ENCODE measurements at regions not wholly inside any gene's neighbourhood (a gene's known extent, or its start where the extent isn't known, plus 50 kb on each side); places are given as distances from the start of the nearest gene placed in this dataset.
"Not testable (repeated sequence)": the region's sequence is repeated elsewhere in the genome, so short reads cannot be mapped to it uniquely, and the experiment has no call there.

DNA sequence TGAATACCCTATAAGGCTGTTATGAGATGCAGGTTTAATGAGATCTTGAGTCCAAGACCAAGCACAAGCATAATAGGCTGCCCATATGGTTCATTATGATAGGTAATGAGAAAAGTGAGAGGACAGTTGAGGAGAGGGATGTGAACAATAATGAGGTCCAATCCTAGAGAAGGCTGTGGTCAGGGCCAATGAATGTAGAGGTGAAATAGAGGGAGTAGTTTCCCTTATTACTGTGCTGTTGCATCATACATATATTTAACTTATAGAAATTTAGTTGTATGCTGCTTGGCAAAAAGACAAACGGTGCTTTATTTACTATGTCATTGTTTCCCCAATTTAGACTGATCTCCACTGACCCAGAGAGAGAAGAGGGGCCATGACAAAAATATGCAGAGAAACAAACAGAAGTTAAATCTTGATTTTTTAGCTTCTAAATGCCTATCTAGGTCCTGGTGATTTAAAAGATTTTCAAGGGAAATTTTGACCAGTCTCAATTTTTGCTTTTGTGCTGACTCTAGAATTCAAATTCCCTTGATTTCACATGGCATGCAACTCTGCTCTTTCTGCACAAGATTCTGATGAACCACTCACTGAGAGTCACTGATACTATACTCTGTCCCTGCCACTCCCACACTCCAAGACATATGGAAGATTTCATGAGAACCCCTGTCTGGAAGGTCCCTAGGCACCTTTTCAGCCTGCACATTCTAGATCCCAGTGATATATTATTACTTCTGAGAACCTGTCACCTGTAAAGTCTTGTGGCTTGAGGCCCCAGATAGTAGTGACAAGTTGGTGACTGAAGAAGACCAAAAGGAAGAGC lies 159.7 kb downstream of the VSIG4 start:
- DNase-seq = no peak

DNA sequence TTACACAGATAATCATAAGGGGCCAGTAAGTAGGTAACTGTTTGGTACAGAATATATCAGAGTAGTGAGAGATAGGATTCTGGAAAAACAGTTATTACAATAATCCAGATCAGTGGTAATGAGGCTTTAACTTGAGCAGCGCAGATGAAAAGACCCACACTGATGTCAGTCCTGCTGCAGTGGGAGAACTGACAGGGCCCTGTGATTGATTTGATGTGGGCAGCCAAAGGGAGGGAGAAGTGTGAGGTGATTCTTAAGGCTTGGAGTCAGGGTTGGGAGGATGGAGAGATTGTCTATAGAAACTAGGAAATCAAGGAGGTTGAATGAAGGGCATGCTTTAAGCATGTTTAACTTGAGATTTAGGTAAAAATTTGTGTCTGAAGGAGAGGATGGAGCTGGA lies 161.4 kb downstream of the VSIG4 start:
- DNase-seq = no peak

DNA sequence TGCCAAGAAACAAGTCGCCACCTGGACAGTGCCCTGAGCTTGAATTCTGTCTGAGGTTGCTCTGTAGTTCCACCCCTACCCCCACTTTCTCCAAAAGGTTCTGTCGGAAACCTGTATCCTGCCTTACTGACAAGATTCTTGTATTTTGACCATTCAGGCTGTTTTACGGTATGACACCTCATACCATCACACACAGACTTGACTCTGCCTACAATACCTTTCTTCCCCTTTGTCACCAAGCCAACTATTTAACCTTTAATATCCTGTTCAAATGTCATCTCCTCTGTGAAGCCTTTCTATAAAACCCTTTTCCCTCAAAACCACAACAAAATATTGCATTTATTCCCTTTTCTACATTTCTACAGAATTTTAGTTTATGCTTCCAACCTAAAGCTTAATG lies 161.9 kb downstream of the VSIG4 start:
- no peak for DNase-seq

DNA sequence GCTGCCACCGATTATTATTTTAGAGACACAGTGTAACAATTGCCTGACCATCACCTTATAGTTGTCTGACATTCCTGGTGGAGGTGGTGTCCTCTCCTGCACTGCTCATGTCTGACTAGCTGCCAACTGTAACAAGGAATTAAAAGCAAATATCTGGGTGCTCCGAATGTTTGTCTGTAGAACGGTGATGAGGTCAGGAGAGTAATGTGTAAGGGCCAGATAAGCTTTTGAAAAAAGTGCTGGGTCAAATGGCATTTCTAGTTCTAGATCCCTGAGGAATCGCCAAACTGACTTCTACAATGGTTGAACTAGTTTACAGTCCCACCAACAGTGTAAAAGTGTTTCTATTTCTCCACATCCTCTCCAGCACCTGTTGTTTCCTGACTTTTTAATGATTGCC lies 164.3 kb downstream of the VSIG4 start:
- not testable (repeated sequence) for DNase-seq

DNA sequence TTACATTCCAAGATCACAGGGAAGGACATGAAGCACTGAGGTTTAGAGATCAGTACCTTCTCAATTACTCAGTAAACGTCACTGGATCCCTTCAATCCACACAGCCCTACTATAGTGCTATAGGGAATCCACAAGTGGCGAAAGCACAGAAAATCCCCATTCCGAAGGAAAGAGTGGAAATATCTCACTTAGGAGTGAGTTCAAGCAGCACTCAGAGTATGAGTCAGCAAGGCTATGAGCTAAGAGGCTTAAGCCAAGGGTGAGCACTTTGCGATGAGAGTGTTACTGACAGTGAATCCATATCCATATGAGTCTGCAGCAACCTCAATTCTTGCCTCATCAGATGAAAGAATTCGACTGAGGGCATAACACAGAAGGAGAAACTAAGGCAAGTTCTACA lies 165.1 kb downstream of the VSIG4 start:
- DNase-seq = peak; percentile 23 to 53

DNA sequence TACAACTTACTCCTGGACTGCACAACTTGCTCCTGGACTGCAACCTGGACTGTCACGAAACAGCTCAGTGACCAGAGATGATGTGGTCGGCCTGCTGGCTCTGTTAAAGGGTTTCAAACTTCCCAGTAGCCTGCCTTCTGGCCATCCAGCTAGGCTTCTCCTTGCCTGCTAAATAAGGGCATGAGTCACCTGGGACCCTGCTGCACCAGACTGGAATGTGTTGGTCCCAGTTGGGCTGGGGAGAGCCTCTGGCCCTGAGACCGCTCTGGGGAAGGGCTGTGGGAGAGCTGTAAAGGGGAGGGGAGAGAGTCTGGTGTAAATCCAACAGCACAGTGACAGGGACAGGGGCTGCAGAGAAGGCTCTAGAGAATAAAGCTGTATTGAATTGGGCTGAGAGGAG lies 165.8 kb downstream of the VSIG4 start:
- no peak for DNase-seq

DNA sequence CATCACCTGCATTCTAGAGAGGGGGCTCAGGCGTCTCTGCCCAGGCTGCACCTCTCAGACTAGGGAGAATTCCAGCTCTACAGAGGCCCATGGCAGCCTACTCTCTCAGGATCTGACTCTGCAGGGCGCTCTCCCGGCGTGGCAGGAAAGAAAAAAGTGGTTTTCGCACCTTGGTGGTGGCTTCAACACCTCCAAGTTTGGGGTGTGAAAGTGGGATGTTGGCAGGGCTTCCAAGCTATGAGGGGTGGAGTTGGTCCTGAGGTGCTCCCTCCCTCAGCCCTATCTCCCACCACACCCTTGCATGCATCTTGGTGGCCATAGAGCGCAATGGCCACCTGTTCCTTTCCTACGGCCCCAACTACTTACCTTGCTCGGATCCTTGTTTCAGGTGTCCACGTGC lies 166.5 kb downstream of the VSIG4 start:
- no peak for DNase-seq

DNA sequence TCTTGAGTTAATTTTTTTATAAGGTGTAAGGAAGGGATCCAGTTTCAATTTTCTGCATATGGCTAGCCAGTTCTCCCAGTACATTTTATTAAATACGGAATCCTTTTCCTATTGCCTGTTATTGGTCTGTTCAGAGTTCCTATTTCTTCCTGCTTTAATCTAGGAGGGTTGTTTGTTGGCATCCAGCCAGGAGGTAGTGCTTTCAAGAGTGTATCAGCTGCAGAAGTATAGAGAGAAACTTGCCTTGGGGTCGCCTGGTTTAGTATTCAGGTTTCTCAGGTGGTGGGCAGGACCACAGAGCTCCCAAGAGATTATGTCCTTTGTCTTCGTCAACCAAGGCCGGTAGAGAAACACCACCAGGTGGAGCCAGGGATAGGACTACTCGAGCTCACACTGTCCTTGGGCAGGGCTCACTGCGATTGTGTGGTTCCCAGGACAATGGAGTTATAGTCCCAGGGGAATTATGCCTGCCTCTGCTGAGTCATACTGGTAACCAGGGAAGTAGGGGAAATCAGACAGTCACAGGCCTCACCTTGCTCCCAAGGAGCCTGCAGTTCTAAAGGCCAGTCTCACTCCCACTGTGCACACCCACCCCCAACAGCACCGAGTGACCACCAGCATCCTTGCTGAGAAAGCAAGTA lies 168.1 kb downstream of the VSIG4 start:
- DNase-seq = peak; percentile 3 to 5

DNA sequence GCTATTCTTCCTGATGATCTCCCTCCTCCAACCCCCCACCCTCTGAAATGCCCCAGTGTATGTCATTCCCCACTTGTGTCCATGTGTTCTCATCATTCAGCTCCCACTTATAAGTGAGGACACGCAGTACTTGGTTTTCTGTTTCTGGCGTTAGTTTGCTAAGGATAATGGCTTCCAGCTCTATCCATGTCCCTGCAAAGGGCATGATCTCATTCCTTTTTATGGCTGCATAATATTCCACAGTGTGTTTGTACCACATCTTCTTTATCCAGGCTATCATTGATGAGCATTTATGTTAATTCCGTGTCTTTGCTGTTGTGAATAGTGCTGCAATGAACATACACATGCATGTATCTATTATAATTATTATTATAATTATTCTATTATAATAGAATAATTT lies 169.3 kb downstream of the VSIG4 start:
- not testable (repeated sequence) for DNase-seq

DNA sequence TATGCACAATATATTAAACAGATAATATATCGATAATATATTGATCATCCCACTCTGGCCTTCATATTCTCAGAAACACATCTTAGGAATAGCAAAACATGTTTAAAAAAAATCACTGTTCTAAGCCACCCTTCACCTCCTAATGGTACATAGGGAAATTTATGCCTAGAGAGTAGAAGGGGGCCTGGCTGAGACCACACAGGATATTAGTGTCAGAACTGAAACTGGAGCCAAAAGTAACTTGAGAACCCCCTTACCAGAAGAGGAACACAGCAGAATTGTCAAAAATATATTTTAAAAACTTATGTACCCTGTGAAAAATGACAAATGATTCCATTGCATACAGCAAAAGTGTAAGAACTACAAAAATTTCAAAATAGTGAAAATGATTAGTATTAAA lies 173.1 kb downstream of the VSIG4 start:
- no peak for DNase-seq

DNA sequence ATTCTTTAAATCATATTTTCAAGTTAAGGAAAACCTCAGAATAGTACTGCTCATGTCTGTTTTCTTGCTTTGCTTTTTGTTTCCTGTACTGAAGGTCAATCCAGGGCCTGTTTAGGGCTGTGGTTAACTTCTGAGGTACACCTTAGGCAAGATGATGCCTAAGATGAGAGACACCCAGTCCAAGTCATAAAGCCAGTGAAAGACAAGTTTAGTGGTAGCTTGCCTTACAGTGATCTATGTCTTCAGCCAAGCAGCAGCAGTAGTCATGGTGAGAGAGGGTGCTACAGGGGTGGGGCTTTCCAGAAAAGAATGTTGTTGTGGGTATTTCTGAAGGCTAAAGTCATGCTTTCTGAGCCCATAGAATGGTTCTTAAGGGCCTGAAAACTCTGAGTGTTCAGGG lies 173.7 kb downstream of the VSIG4 start:
- no peak for DNase-seq

DNA sequence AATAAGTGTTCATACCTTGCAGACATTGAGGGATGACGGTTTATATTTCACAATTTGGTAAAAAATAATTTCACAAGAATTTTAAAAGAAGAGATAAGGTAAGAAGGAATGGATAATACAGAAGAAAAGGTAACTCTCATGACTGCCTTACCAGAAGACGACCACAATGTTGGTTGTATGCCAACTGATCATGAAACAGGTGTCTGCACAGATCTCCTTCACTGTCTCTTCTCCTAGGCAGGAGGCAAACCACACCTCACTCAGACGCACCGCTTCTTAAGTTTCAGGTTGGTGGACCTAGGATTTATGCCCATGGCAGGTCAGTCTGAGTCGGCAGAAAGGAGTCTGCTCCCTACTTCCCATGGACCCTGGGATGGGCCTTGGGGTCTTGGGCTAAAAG lies 177.2 kb downstream of the VSIG4 start:
- no peak for DNase-seq

DNA sequence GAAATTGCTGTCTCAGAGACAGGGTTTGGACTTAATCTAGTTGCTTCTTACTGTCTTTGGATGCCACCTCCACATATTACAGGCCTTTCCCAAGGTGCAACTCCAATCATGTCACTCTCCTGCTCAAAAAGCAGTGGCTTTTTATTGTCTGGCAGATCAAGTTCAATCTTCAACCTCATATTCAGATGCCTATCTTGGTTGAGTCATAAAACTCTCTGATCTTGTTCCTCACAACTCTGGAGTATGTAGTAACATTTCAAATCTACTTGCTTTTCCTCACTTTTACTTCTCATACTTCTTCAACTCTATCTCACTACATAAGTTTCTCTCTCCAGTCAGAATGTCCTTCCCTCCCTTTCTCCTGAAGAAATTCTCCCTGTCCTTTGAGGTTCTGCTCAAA lies 180.6 kb downstream of the VSIG4 start:
- no peak for DNase-seq

DNA sequence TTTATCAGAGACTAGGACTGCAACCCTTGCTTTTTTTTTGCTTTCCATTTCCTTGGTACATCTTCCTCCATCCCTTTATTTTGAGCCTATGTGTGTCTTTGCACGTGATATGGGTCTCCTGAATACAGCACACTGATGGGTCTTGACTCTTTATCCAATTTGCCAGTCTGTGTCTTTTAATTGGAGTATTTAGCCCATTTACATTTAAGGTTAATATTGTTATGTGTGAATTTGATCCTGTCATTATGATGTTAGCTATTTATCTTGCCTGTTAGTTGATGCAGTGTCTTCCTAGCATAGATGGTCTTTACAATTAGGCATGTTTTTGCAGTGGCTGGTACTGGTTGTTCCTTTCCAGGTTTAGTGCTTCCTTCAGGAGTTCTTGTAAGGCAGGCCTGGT lies 185.4 kb downstream of the VSIG4 start:
- DNase-seq = not testable (repeated sequence)

DNA sequence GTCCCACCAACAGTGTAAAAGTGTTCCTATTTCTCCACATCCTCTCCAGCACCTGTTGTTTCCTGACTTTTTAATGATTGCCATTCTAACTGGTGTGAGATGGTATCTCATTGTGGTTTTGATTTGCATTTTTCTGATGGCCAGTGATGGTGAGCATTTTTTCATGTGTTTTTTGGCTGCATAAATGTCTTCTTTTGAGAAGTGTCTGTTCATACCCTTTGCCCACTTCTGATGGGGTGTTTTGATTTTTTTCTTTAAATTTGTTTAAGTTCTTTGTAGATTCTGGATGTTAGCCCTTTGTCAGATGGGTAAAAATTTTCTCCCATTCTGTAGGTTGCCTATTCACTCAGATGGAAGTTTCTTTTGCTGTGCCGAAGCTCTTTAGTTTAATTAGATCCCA lies 183.9 kb downstream of the MSN start:
- not testable (repeated sequence) for DNase-seq

DNA sequence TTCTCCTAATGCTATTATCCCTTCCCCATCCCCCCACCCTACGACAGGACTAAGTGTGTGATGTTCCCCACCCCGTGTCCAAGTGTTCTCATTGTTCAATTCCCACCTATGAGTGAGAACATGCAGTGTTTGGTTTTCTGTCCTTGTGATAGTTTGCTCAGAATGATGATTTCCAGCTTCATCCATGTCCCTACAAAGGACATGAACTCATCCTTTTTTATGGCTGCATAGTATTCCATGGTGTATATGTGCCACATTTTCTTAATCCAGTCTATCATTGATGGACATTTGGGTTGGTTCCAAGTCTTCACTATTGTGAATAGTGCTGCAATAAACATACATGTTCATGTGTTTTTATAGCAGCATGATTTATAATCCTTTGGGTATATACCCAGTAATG lies 183.4 kb downstream of the MSN start:
- DNase-seq = not testable (repeated sequence)

DNA sequence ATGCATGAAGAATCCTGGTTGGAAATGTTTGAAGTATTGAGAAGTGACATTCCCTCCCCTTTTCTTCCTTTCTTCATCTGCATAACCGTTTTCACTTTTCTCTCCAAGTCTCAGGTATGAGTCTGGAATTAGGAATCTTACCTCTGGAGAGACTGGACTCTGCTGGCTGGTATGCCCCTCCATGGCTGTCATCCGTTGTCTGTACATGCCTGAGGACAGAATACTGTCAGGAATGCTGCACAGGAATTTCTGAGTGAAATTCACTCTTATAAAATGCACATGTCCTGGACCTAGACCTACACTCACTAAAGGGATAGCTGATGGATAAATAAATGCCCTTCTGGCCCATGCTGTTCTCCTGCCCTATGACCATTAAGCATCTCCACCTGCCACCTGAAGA lies 179.5 kb downstream of the MSN start:
- no peak for DNase-seq

DNA sequence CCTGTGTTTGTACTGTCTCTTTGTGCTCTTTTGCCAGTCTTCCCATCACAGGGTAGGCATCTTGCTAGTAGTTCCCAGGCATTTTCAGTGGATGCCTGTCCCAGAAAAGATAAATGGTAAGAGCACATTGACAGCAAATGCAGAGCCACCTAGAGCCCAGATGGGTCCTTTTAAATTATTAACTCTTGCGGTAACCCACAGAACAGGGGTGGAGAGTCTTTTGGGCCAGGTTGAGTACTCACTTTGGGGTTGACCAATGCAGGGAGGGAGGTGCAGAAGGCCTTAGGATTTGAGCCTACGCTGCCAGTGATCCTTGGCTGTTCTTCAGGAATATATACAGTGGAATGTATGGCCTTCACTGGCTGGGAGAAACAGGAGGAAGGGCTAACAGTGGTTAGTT lies 173.8 kb downstream of the MSN start:
- DNase-seq = no peak

DNA sequence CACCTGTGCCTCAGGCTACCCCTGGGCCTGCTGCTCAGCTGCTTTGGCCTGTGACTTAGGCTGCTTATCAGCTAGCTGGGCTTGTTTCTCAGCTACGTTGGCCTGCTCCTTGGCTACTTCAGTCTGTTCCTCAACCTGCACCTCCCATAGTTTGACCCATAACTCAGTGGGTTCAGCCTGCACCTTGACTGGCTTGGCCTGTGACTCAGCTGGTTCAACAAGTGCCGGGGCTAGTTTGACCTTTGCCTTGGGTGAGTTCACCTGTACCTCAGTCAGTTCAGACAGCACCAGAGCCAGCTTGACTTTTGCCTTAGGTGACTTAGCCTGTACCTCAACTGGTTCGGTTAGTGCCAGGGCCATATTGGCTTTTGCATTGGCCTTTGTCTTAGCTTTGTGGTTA lies 171.2 kb downstream of the MSN start:
- no peak for DNase-seq

DNA sequence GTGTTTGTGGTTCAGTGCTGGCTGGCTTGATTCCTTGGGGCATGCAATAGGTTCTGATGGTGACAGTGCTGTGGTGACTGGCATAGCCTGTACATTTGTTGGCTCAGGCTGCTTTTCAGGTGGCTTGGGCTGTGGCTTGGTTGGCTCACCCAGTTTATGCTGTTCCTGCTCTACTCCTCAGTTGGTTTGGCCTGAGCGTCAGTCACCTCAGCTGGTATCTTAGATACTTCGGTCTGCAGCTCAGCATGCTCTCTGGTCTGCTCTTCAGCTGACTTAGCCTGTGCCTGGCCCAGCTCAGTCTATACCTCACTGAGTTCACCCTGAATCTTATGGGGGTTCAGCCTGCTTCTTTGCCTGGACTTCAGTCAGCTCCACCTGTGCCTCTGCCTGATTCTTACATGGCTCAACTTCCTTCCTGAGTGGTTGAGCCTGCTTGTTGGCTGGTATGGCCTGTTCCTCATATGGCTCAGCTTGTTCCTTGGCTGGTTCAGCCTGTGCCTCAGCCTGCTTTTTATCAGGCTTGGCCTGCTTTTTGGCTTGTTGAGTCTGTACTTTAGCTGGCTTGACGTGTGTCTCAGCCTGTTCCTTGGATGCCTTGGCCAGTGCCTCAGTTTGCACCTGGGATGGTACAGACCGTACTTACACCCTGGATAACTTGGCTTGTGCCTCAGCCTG lies 170.6 kb downstream of the MSN start:
- no peak for DNase-seq

DNA sequence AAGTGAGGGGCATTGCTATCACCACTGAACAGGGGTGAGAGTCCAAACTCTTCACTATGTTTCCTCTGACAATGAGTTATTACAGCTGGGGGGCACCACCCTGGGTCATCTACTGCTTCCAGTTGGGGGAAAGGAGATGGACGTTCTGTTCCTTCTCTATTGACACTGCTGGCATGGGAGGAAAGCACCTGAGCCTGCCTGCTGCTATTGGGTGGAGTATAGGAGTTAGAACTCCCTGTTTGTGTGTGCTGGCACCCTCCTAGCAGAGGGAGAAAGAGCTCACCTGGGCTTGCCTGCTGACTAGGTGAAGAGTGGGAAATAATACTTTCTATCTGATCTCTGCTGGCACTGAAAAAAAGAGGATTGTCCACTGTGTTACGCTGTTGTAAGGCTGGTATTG lies 163.8 kb downstream of the MSN start:
- no peak for DNase-seq

DNA sequence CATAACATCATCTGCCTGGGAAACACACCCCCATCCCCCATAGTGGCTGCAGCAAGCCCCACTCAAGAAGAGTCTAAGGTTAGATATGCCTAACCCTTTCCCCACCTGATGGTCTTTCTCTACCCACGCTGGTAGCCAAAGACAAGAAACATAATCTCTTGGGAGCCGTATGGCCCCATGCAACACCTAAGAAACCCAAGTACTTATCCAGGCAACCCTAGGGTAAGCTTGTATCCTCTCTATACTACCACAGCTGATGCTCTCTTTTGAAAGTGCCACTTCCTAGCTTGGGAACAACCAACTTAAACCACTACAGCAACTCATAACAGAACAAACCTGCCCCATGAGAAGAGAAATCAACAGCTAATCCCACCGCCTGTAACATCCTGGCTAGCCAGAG lies 161.1 kb downstream of the MSN start:
- no peak for DNase-seq

DNA sequence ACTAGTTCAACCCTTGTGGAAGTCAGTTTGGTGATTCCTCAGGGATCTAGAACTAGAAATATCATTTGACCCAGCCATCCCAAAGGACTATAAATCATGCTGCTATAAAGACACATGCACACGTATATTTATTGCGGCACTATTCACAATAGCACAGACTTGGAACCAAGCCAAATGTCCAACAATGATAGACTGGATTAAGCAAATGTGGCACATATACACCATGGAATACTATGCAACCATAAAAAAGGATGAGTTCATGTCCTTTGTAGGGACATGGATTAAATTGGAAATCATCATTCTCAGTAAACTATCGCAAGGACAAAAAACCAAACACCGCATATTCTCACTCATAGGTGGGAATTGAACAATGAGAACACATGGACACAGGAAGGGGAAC lies 157.8 kb downstream of the MSN start:
- DNase-seq = not testable (repeated sequence)

All from inflammatory macrophage treated with lipopolysaccharide for 1 hour (primary cell).